ENCODE measurements at regions not wholly inside any gene's neighbourhood (a gene's known extent, or its start where the extent isn't known, plus 50 kb on each side); places are given as distances from the start of the nearest gene placed in this dataset.

GRCh38 chr2:65731476-65731875 lies 299.1 kb upstream of the SPRED2 start:
- DNase-seq (ENCODE audit: low read depth), result no peak

- DNase-seq (ENCODE audit: low read depth), result no peak
Observed at GRCh38 chr2:65730186-65730585, 297.8 kb upstream of the SPRED2 start.

GRCh38 chr2:65729246-65729645 lies 296.8 kb upstream of the SPRED2 start:
- DNase-seq (ENCODE audit: low read depth), result no peak

GRCh38 chr2:65728477-65729180 lies 296.2 kb upstream of the SPRED2 start:
- DNase-seq (ENCODE audit: low read depth), result no peak

- DNase-seq (ENCODE audit: low read depth), result no peak
Observed at GRCh38 chr2:65727816-65728215, 295.4 kb upstream of the SPRED2 start.

GRCh38 chr2:65727381-65727780 lies 295.0 kb upstream of the SPRED2 start:
- no peak for DNase-seq (ENCODE audit: low read depth)

- DNase-seq (ENCODE audit: low read depth), result no peak
Observed at GRCh38 chr2:65724752-65725151, 292.4 kb upstream of the SPRED2 start.

- no peak for DNase-seq (ENCODE audit: low read depth)
Observed at GRCh38 chr2:65724336-65724735, 291.9 kb upstream of the SPRED2 start.

- peak; percentile 15 for DNase-seq (ENCODE audit: low read depth)
Observed at GRCh38 chr2:65722028-65722778, 289.8 kb upstream of the SPRED2 start.

- no peak for DNase-seq (ENCODE audit: low read depth)
Observed at GRCh38 chr2:65716698-65717097, 284.3 kb upstream of the SPRED2 start.

GRCh38 chr2:65715323-65715722 lies 282.9 kb upstream of the SPRED2 start:
- DNase-seq (ENCODE audit: low read depth), result no peak

GRCh38 chr2:65714866-65715265 lies 282.5 kb upstream of the SPRED2 start:
- DNase-seq (ENCODE audit: low read depth), result no peak

GRCh38 chr2:65711863-65712262 lies 279.5 kb upstream of the SPRED2 start:
- no peak for DNase-seq (ENCODE audit: low read depth)

- DNase-seq (ENCODE audit: low read depth), result peak; percentile 19
Observed at GRCh38 chr2:65710779-65711295, 278.4 kb upstream of the SPRED2 start.

- DNase-seq (ENCODE audit: low read depth), result no peak
Observed at GRCh38 chr2:65710356-65710755, 278.0 kb upstream of the SPRED2 start.

- DNase-seq (ENCODE audit: low read depth), result peak; percentile 29
Observed at GRCh38 chr2:65708086-65708485, 275.7 kb upstream of the SPRED2 start.

- no peak for DNase-seq (ENCODE audit: low read depth)
Observed at GRCh38 chr2:65706411-65706810, 274.0 kb upstream of the SPRED2 start.

GRCh38 chr2:65701191-65701590 lies 268.8 kb upstream of the SPRED2 start:
- no peak for DNase-seq (ENCODE audit: low read depth)

- no peak for DNase-seq (ENCODE audit: low read depth)
Observed at GRCh38 chr2:65700720-65701119, 268.3 kb upstream of the SPRED2 start.

GRCh38 chr2:65700004-65700651 lies 267.7 kb upstream of the SPRED2 start:
- no peak for DNase-seq (ENCODE audit: low read depth)

GRCh38 chr2:65691816-65692215 lies 259.4 kb upstream of the SPRED2 start:
- DNase-seq (ENCODE audit: low read depth), result no peak

GRCh38 chr2:65688141-65688886 lies 255.9 kb upstream of the SPRED2 start:
- DNase-seq (ENCODE audit: low read depth), result no peak
